H9 (cell line): ENCODE measurements at regions not wholly inside any gene's neighbourhood (a gene's known extent, or its start where the extent isn't known, plus 50 kb on each side); places are given as distances from the start of the nearest gene placed in this dataset.
A peak's percentile ranks its signal among the peaks of the same experiment; 100 is the strongest.

Experiments
- DNase-seq: peaks from one replicate; pipeline ENCODE4 v3.0.0-alpha.2; 2017
- H2AFZ ChIP-seq: one replicate; pipeline ENCODE4 v1.6.1; 2013; ENCODE audit warnings: mild to moderate bottlenecking, low read length, control low read depth, moderate library complexity
- H2AK5ac ChIP-seq: 2 replicates; pipeline ENCODE4 v1.6.1; 2013; ENCODE audit warnings: low read length, control low read depth, mixed read lengths; ENCODE audit not compliant: insufficient read length
- H2BK120ac ChIP-seq: one replicate; pipeline ENCODE4 v1.6.1; 2013; ENCODE audit warnings: low read depth, mild to moderate bottlenecking, low read length, control low read depth, inconsistent platforms; ENCODE audit not compliant: poor library complexity, severe bottlenecking
- H2BK12ac ChIP-seq: 2 replicates; pipeline ENCODE4 v1.6.1; 2013; ENCODE audit warnings: low read length, control low read depth, mixed read lengths, low read depth; ENCODE audit not compliant: insufficient read length
- H2BK15ac ChIP-seq: 2 replicates; pipeline ENCODE4 v1.6.1; 2013; ENCODE audit warnings: low read depth, low read length, control low read depth
- H2BK20ac ChIP-seq: one replicate; pipeline ENCODE4 v1.6.1; 2013; ENCODE audit warnings: low read depth, mild to moderate bottlenecking, low read length, control low read depth, inconsistent platforms; ENCODE audit not compliant: poor library complexity, severe bottlenecking
- H2BK5ac ChIP-seq: 2 replicates; pipeline ENCODE4 v1.6.1; 2013; ENCODE audit warnings: low read length, control low read depth, mixed read lengths; ENCODE audit not compliant: insufficient read length
- H3K14ac ChIP-seq: 2 replicates; pipeline ENCODE4 v1.6.1; 2013; ENCODE audit warnings: low read length, control low read depth; ENCODE audit not compliant: insufficient read depth
- H3K18ac ChIP-seq: 2 replicates; pipeline ENCODE4 v1.6.1; 2013; ENCODE audit warnings: low read depth, mild to moderate bottlenecking, mixed read lengths, low read length, control low read depth; ENCODE audit not compliant: insufficient read length
- H3K23ac ChIP-seq: 2 replicates; pipeline ENCODE4 v1.6.1; 2013; ENCODE audit warnings: low read length, control low read depth, mixed read lengths, low read depth; ENCODE audit not compliant: insufficient read length
- H3K23me2 ChIP-seq: 2 replicates; pipeline ENCODE4 v1.6.1; 2013; ENCODE audit warnings: low read depth, mild to moderate bottlenecking, mixed read lengths, low read length, control low read depth; ENCODE audit not compliant: insufficient read length, poor library complexity, severe bottlenecking
- H3K27ac ChIP-seq: 2 replicates; pipeline ENCODE4 v1.5.1; 2013; ENCODE audit warnings: low read length, control low read depth, mixed read lengths, low read depth; ENCODE audit not compliant: insufficient read length
- H3K27me3 ChIP-seq: 2 replicates; pipeline ENCODE4 v1.6.1; 2013; ENCODE audit warnings: low read length, control low read depth, inconsistent platforms; ENCODE audit not compliant: insufficient read depth
- H3K4ac ChIP-seq: 2 replicates; pipeline ENCODE4 v1.6.1; 2013; ENCODE audit warnings: low read depth, mild to moderate bottlenecking, control low read depth, inconsistent platforms, low read length, moderate library complexity
- H3K4me1 ChIP-seq: 2 replicates; pipeline ENCODE4 v1.6.1; 2013; ENCODE audit warnings: low read length, control low read depth, inconsistent platforms; ENCODE audit not compliant: insufficient read depth
- H3K4me2 ChIP-seq: 2 replicates; pipeline ENCODE4 v1.6.1; 2013; ENCODE audit warnings: low read length, control low read depth, mixed read lengths; ENCODE audit not compliant: insufficient read length, insufficient read depth
- H3K56ac ChIP-seq: 2 replicates; pipeline ENCODE4 v1.6.1; 2013; ENCODE audit warnings: low read depth, mild to moderate bottlenecking, mixed read lengths, low read length, control low read depth; ENCODE audit not compliant: insufficient read length
- H3K79me1 ChIP-seq: 2 replicates; pipeline ENCODE4 v1.6.1; 2013; ENCODE audit warnings: low read depth, mild to moderate bottlenecking, moderate library complexity, low read length, control low read depth, inconsistent platforms; ENCODE audit not compliant: insufficient read depth, poor library complexity, severe bottlenecking
- H3K79me2 ChIP-seq: 2 replicates; pipeline ENCODE4 v1.6.1; 2013; ENCODE audit warnings: low read length, control low read depth, inconsistent platforms; ENCODE audit not compliant: insufficient read depth
- H3K9ac ChIP-seq: 2 replicates; pipeline ENCODE4 v1.6.1; 2013; ENCODE audit warnings: low read length, control low read depth, mixed read lengths; ENCODE audit not compliant: insufficient read length; ENCODE audit errors: extremely low read depth
- H3K9me3 ChIP-seq: one replicate; pipeline ENCODE4 v1.6.1; 2013; ENCODE audit warnings: low read depth, low read length, inconsistent platforms; ENCODE audit not compliant: control insufficient read depth
- H3T11ph ChIP-seq: one replicate; pipeline ENCODE4 v1.6.1; 2013; ENCODE audit warnings: mild to moderate bottlenecking, low read length, control low read depth, inconsistent platforms
- H4K20me1 ChIP-seq: one replicate; pipeline ENCODE4 v1.6.1; 2013; ENCODE audit not compliant: control insufficient read depth, insufficient read length, insufficient read depth
- H4K5ac ChIP-seq: 2 replicates; pipeline ENCODE4 v1.6.1; 2013; ENCODE audit warnings: low read depth, mild to moderate bottlenecking, mixed read lengths, low read length, control low read depth; ENCODE audit not compliant: insufficient read length
- H4K8ac ChIP-seq: replicated peaks from 2 replicates; pipeline ENCODE4 v1.6.1; 2013; ENCODE audit warnings: low read length, control low read depth, mixed read lengths, low read depth; ENCODE audit not compliant: insufficient read length
- H4K91ac ChIP-seq: 2 replicates; pipeline ENCODE4 v1.6.1; 2013; ENCODE audit warnings: low read depth, mild to moderate bottlenecking, moderate library complexity, mixed read lengths, low read length, control low read depth; ENCODE audit not compliant: insufficient read length
- H3K27ac Mint-ChIP-seq, 3 experiments: 2 replicates in 2 of 3; 3 replicates in 1 of 3; pipeline ENCODE4 v1.8.0; 2020 to 2021; ENCODE audit warnings: mixed read lengths in 3 of 3, mild to moderate bottlenecking in 1 of 3, moderate library complexity in 1 of 3
- H3K27me3 Mint-ChIP-seq: 2 replicates; pipeline ENCODE4 v1.8.0; 2021; ENCODE audit warnings: low read depth, mild to moderate bottlenecking, moderate library complexity, mixed read lengths
- H3K36me3 Mint-ChIP-seq, 3 experiments: 2 replicates in 2 of 3; 3 replicates in 1 of 3; pipeline ENCODE4 v1.8.0; 2020 to 2021; ENCODE audit warnings: low read depth in 3 of 3, mixed read lengths in 3 of 3; ENCODE audit not compliant: insufficient read depth in 1 of 3
- H3K4me1 Mint-ChIP-seq, 2 experiments: 2 replicates each; pipeline ENCODE4 v1.8.0; 2020; ENCODE audit warnings: mixed read lengths in 2 of 2
- H3K4me3 Mint-ChIP-seq, 2 experiments: 2 replicates in 1 of 2; 3 replicates in 1 of 2; pipeline ENCODE4 v1.8.0; 2020 to 2021; ENCODE audit warnings: mild to moderate bottlenecking in 2 of 2, mixed read lengths in 2 of 2, moderate library complexity in 1 of 2
- H3K9me3 Mint-ChIP-seq, 2 experiments: 2 replicates in 1 of 2; 3 replicates in 1 of 2; pipeline ENCODE4 v1.8.0; 2020; ENCODE audit warnings: mild to moderate bottlenecking in 2 of 2, mixed read lengths in 2 of 2, moderate library complexity in 1 of 2
- CTCF ChIP-seq: fragments of 200-600 bp; sonication (generic); conservative IDR thresholded peaks from 3 replicates; pipeline ENCODE4 v1.8.0; 2021; ENCODE audit warnings: antibody characterized with exemption, mild to moderate bottlenecking
- WGBS: extraction: QIAGEN DNeasy Blood & Tissue Kit; methylation state at CpG from one replicate; pipeline ENCODE4 v1.1.7; 2013; ENCODE audit warnings: missing lambda C conversion rate, low lambda C conversion rate, mixed read lengths; ENCODE audit not compliant: insufficient read length; ENCODE audit errors: extremely low coverage; 5-methylcytosine and 5-hydroxymethylcytosine counted together

GRCh38 chr22:25420925-25421904, 143.3 kb upstream of the GRK3 start:
- Histone ChIP-seq H3K56ac (no peak overlapping the region), H4K5ac (no peak overlapping the region), H3K23ac (no peak overlapping the region), H4K8ac (no peak overlapping the region), H3K14ac (no peak overlapping the region), H3K18ac (no peak overlapping the region), H3K79me1 (no peaks in the 10 kb centered on the region), H2BK20ac (no peak overlapping the region), H4K20me1 (no peaks in the 10 kb centered on the region), H4K91ac (no peak overlapping the region), H3K4ac (no peak overlapping the region), H3K9ac (no peak overlapping the region), H3K27me3 (peaks cover 14% of the 10 kb centered on the region; the same call in 1 of the 2 replicates), H3K9me3 (no peaks in the 10 kb centered on the region), H3K79me2 (no peaks in the 10 kb centered on the region), H2AFZ (no peak overlapping the region), H3K4me1 (peaks cover 3% of the 10 kb centered on the region; the same call in 1 of the 2 replicates), H2BK5ac (no peak overlapping the region), H2AK5ac (no peak overlapping the region), H3K4me2 (peak overlapping the region; percentile 32), H3T11ph (no peak overlapping the region), H2BK12ac (no peak overlapping the region), H3K23me2 (no peaks in the 10 kb centered on the region), H2BK15ac (no peak overlapping the region), H3K27ac (no peak overlapping the region), H2BK120ac (no peak overlapping the region)
- peak; percentile 68 for DNase-seq
- no CpG with 5 or more reads among the region's 85 CpGs for WGBS
- peak; percentile 14; the same call in 1 of the 3 replicates for TF ChIP-seq CTCF
- Mint-ChIP-seq H3K9me3 (no peaks in the 10 kb centered on the region; a peak in 2 of 5 replicates), H3K27me3 (peaks cover 71% of the 10 kb centered on the region), H3K4me3 (peak overlapping the region; percentile 76 to 93), H3K4me1 (peaks cover 25 to 40% of the 10 kb centered on the region in 2 experiments), H3K36me3 (0 out of 7 replicates have a peak, but pooled peaks cover 0 to 2% (median 0%) of the 10 kb centered on the region in 3 experiments), H3K27ac (no peak overlapping the region)
